Anterior cingulate cortex (tissue), 58 donors: ENCODE measurements at regions not wholly inside any gene's neighbourhood (a gene's known extent, or its start where the extent isn't known, plus 50 kb on each side); places are given as distances from the start of the nearest gene placed in this dataset.
"Not testable (repeated sequence)": the region's sequence is repeated elsewhere in the genome, so short reads cannot be mapped to it uniquely, and the experiment has no call there.

ENCODE experiments used
- DNase-seq, 58 donors: peaks; one replicate each; lab custom pipeline; 2025; lab: John Stamatoyannopoulos, UW

- DNase-seq, result not testable (repeated sequence)
Measured at GRCh38 chr2:89786642-89787041, 1095.2 kb downstream of the RPIA start.

GRCh38 chr2:89795530-89795929, 1104.1 kb downstream of the RPIA start:
- not testable (repeated sequence) for DNase-seq

- no peak for DNase-seq
Measured at GRCh38 chr2:89797320-89798038, 1106.0 kb downstream of the RPIA start.

- not testable (repeated sequence) for DNase-seq
Measured at GRCh38 chr2:89801207-89801606, 1109.7 kb downstream of the RPIA start.

GRCh38 chr2:89806363-89806762, 1114.9 kb downstream of the RPIA start:
- DNase-seq, result not testable (repeated sequence)

GRCh38 chr2:89811295-89811694, 1119.8 kb downstream of the RPIA start:
- no peak for DNase-seq

GRCh38 chr2:89811910-89812309, 1120.4 kb downstream of the RPIA start:
- DNase-seq, result not testable (repeated sequence)

- not testable (repeated sequence) for DNase-seq
Measured at GRCh38 chr2:89814359-89814758, 1122.9 kb downstream of the RPIA start.

- DNase-seq, result no peak
Measured at GRCh38 chr2:89818873-89819272, 1127.4 kb downstream of the RPIA start.

- no peak for DNase-seq
Measured at GRCh38 chr2:89819809-89820208, 1128.3 kb downstream of the RPIA start.

GRCh38 chr2:89820248-89820647, 1128.8 kb downstream of the RPIA start:
- no peak for DNase-seq

- DNase-seq, result no peak
Measured at GRCh38 chr2:89821455-89821945, 1130.0 kb downstream of the RPIA start.

- not testable (repeated sequence) for DNase-seq
Measured at GRCh38 chr2:89822342-89822741, 1130.9 kb downstream of the RPIA start.

- no peak for DNase-seq
Measured at GRCh38 chr2:89823556-89823955, 1132.1 kb downstream of the RPIA start.

GRCh38 chr2:89825034-89825433, 1133.6 kb downstream of the RPIA start:
- DNase-seq, result no peak

- not testable (repeated sequence) for DNase-seq
Measured at GRCh38 chr2:89826741-89827140, 1135.3 kb downstream of the RPIA start.

GRCh38 chr2:89827829-89828228, 1136.4 kb downstream of the RPIA start:
- not testable (repeated sequence) for DNase-seq

- not testable (repeated sequence) for DNase-seq
Measured at GRCh38 chr2:89828416-89828815, 1136.9 kb downstream of the RPIA start.

GRCh38 chr2:89828961-89829631, 1137.6 kb downstream of the RPIA start:
- not testable (repeated sequence) for DNase-seq

GRCh38 chr2:89829828-89830227, 1138.4 kb downstream of the RPIA start:
- no peak for DNase-seq

- DNase-seq, result not testable (repeated sequence)
Measured at GRCh38 chr2:89830341-89831218, 1139.1 kb downstream of the RPIA start.
